Mesothelial cell of epicardium (in vitro differentiated cells): ENCODE measurements at regions not wholly inside any gene's neighbourhood (a gene's known extent, or its start where the extent isn't known, plus 50 kb on each side); places are given as distances from the start of the nearest gene placed in this dataset.

Source experiments
- DNase-seq, 2 experiments: peaks; one replicate each; pipeline ENCODE4 v3.0.0; 2021; ENCODE audit warnings: low spot score in 2 of 2; ENCODE audit not compliant: unreplicated experiment in 2 of 2
- H3K27ac Mint-ChIP-seq: 2 replicates; pipeline ENCODE4 v1.8.0; 2021; ENCODE audit warnings: mixed read lengths
- H3K27me3 Mint-ChIP-seq: 2 replicates; pipeline ENCODE4 v1.8.0; 2021; ENCODE audit warnings: low read depth, mixed read lengths
- H3K36me3 Mint-ChIP-seq: 2 replicates; pipeline ENCODE4 v1.8.0; 2021; ENCODE audit warnings: mixed read lengths
- H3K4me1 Mint-ChIP-seq: 2 replicates; pipeline ENCODE4 v1.8.0; 2021; ENCODE audit warnings: mixed read lengths
- H3K4me3 Mint-ChIP-seq: 2 replicates; pipeline ENCODE4 v1.8.0; 2021; ENCODE audit warnings: mild to moderate bottlenecking, moderate library complexity, mixed read lengths
- H3K9me3 Mint-ChIP-seq: 2 replicates; pipeline ENCODE4 v1.8.0; 2021; ENCODE audit warnings: mixed read lengths
- TF ChIP-seq, protein P1 (sequence below): fragments of 200-600 bp; sonication (generic); IDR thresholded peaks from one replicate; pipeline ENCODE4 v1.5.0; 2021; ENCODE audit warnings: antibody characterized with exemption; ENCODE audit not compliant: unreplicated experiment

DNA sequence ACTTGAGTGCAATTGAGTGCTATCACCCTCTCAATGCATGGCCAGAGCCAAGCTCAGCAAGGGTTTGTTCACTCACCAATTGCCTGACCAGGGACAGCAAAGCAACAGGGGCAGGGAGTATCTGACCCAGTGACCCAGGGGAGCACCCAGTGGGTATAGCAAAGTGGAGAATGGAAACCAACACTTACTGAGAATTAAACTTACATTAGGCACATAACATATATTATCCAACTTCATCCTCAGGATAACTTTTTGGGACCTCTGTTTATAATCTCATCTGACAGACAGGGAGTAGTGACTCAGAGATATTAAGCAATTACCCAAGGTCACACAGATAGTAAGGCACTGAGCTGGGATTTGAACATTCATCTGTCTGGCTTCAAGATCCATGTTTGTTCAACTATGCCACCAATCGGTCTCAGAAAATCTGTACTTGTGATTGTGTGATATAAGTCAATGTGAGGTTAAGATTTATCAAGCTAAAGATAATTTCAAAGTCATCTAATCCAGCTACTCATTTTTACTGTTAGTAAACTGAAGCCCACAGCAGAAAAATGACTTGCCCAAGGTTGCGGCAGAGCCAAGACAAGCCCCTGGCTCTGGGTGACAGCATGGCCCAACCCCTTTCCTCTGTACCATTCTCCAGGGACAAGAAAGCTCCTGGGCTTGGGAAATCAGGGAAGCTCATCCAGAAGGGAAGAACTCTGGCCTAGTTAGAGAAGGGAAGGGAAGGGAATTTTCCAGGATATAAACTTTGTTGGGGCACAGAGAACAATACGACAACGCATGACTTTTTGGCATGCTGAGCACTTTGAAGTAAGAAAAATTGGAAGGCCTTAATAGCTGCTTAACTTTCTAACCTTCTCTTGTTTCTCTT is 138.0 kb upstream of the SMAD3 start:
- no peaks in the 10 kb centered on the region for H3K27me3 Mint-ChIP-seq
- H3K36me3 Mint-ChIP-seq: peaks cover 8% of the 10 kb centered on the region
- TF ChIP-seq, protein P1, sequence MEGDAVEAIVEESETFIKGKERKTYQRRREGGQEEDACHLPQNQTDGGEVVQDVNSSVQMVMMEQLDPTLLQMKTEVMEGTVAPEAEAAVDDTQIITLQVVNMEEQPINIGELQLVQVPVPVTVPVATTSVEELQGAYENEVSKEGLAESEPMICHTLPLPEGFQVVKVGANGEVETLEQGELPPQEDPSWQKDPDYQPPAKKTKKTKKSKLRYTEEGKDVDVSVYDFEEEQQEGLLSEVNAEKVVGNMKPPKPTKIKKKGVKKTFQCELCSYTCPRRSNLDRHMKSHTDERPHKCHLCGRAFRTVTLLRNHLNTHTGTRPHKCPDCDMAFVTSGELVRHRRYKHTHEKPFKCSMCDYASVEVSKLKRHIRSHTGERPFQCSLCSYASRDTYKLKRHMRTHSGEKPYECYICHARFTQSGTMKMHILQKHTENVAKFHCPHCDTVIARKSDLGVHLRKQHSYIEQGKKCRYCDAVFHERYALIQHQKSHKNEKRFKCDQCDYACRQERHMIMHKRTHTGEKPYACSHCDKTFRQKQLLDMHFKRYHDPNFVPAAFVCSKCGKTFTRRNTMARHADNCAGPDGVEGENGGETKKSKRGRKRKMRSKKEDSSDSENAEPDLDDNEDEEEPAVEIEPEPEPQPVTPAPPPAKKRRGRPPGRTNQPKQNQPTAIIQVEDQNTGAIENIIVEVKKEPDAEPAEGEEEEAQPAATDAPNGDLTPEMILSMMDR: no peak
- no peak for DNase-seq
- peaks cover 19% of the 10 kb centered on the region for H3K9me3 Mint-ChIP-seq
- no peak overlapping the region for H3K4me3 Mint-ChIP-seq
- H3K4me1 Mint-ChIP-seq: peaks cover 52% of the 10 kb centered on the region
- peak overlapping the region; percentile 78 for H3K27ac Mint-ChIP-seq

DNA sequence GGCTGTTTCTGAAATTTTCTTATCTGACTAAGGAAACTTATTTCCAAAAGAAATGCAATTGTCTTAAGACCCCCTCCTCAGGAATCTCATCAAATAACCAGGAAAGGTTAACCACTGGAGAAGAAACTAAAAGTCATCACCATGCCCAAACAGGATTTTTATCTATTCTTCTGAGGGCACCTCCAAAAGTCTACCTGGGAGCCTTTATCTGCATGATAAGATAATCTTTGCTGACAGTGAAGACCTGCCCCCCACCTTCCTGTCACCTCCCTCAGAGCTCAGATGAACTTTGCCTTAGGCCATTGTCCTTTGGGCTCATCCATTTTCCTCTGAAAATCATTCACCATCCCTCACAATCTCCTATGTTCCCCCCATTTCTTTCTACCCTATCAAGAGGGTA is 137.3 kb upstream of the SMAD3 start:
- Mint-ChIP-seq H3K4me3 (no peak overlapping the region), H3K27ac (peak overlapping the region; percentile 78), H3K9me3 (peaks cover 14% of the 10 kb centered on the region), H3K36me3 (peaks cover 2% of the 10 kb centered on the region), H3K4me1 (peaks cover 56% of the 10 kb centered on the region), H3K27me3 (no peaks in the 10 kb centered on the region)
- no peak for DNase-seq
- TF ChIP-seq, protein P1: no peak

- Mint-ChIP-seq H3K36me3 (peaks cover 2% of the 10 kb centered on the region), H3K4me1 (peaks cover 52% of the 10 kb centered on the region), H3K27me3 (no peaks in the 10 kb centered on the region), H3K4me3 (no peak overlapping the region), H3K9me3 (peaks cover 9% of the 10 kb centered on the region), H3K27ac (no peak overlapping the region)
- TF ChIP-seq, protein P1: no peak
- no peak for DNase-seq
Observed at GRCh38 chr15:66928784-66929183, 136.6 kb upstream of the SMAD3 start.

DNA sequence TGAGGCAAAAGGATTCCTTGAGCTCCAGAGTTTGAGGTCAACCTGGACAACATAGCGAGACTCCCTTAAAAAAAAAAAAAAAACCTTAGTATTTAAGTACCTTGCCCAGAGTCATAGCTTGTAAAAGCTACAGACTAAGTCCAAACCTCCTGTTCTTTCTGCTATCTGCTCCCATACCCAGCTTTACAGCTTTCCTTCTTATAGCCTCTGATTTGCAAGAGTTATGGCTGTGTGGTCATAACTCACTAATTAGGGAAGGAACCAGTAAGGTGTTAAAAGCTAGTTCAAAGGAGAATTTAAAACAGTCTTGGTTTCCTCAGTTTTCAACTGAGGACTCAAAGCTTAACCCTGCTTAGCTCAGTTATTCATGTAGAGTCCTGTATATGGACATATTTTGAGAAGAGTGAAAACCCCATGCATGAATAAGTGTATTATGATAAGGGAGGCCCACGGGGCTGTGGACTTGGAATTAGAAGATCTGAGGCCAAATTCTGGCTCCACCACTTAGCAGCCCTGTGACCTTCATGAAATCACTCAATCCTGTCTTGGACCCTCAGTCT is 135.5 kb upstream of the SMAD3 start:
- TF ChIP-seq, protein P1: no peak
- peaks cover 4% of the 10 kb centered on the region for H3K36me3 Mint-ChIP-seq
- no peak overlapping the region for H3K4me3 Mint-ChIP-seq
- H3K9me3 Mint-ChIP-seq: peaks cover 4% of the 10 kb centered on the region
- DNase-seq: no peak
- H3K27ac Mint-ChIP-seq: no peak overlapping the region
- peaks cover 52% of the 10 kb centered on the region for H3K4me1 Mint-ChIP-seq
- H3K27me3 Mint-ChIP-seq: no peaks in the 10 kb centered on the region

GRCh38 chr15:66931768-66932633 is 133.4 kb upstream of the SMAD3 start:
- peaks cover 52% of the 10 kb centered on the region for H3K4me1 Mint-ChIP-seq
- H3K36me3 Mint-ChIP-seq: peaks cover 4% of the 10 kb centered on the region
- H3K27me3 Mint-ChIP-seq: no peaks in the 10 kb centered on the region
- H3K9me3 Mint-ChIP-seq: peaks cover 4% of the 10 kb centered on the region
- peak overlapping the region; percentile 91 for H3K27ac Mint-ChIP-seq
- TF ChIP-seq, protein P1: no peak
- no peak overlapping the region for H3K4me3 Mint-ChIP-seq
- no peak for DNase-seq
